OCI-LY7 (cell line): ENCODE measurements at regions not wholly inside any gene's neighbourhood (a gene's known extent, or its start where the extent isn't known, plus 50 kb on each side); places are given as distances from the start of the nearest gene placed in this dataset.

Experiments
- BruUV-seq: library from RNA; stranded (reverse); fragments of 400-500 nt; replicated peaks from 2 replicates; lab custom pipeline; 2021; lab: Mats Ljungman, UMichigan
- CTCF ChIA-PET: fragments of 300-600 bp; sonication (Branson Sonifier 250); formaldehyde crosslinking; loops from one replicate; lab custom pipeline; 2022; ENCODE audit warnings: antibody characterized with exemption; ENCODE audit not compliant: unreplicated experiment; lab: Charles Lee
- POLR2A ChIA-PET: fragments of 300-600 bp; sonication (Branson Sonifier 250); formaldehyde crosslinking; loops from one replicate; lab custom pipeline; 2022; ENCODE audit warnings: antibody characterized with exemption; lab: Charles Lee
- DNase-seq: peaks from one replicate; pipeline ENCODE4 v3.0.0-alpha.2; 2015; ENCODE audit warnings: low spot score
- H2AFZ ChIP-seq: fragments of 200-600 bp; sonication (generic), shearing (Covaris generic); 2 replicates; pipeline ENCODE4 v1.6.1; 2014; ENCODE audit warnings: mild to moderate bottlenecking, antibody characterized with exemption, low read length, moderate library complexity
- H3K27ac ChIP-seq: fragments of 200-600 bp; sonication (generic); 2 replicates; pipeline ENCODE4 v1.5.1; 2014; ENCODE audit warnings: mixed run types, low read depth, mild to moderate bottlenecking, moderate library complexity, low read length, inconsistent platforms; ENCODE audit not compliant: poor library complexity, severe bottlenecking
- H3K36me3 ChIP-seq: fragments of 200-600 bp; sonication (generic); 2 replicates; pipeline ENCODE4 v1.6.1; 2014; ENCODE audit warnings: mild to moderate bottlenecking, antibody characterized with exemption, low read length, moderate library complexity, mixed read lengths; ENCODE audit not compliant: insufficient read depth
- H3K4me1 ChIP-seq: fragments of 200-600 bp; sonication (generic); 2 replicates; pipeline ENCODE4 v1.5.1; 2014; ENCODE audit warnings: mild to moderate bottlenecking, low read length; ENCODE audit not compliant: insufficient read depth, poor library complexity, severe bottlenecking
- H3K4me2 ChIP-seq: fragments of 200-600 bp; sonication (generic); 2 replicates; pipeline ENCODE4 v1.6.1; 2014; ENCODE audit warnings: mild to moderate bottlenecking, low read length
- H3K4me3 ChIP-seq: fragments of 200-600 bp; sonication (generic); 2 replicates; pipeline ENCODE4 v1.5.1; 2014; ENCODE audit warnings: mild to moderate bottlenecking, low read depth, low read length; ENCODE audit not compliant: poor library complexity, severe bottlenecking
- H3K79me2 ChIP-seq: fragments of 200-600 bp; sonication (generic); 2 replicates; pipeline ENCODE4 v1.6.1; 2016; ENCODE audit warnings: low read depth, mild to moderate bottlenecking, low read length, moderate library complexity, mixed read lengths; ENCODE audit not compliant: insufficient read depth
- H3K9me2 ChIP-seq: fragments of 200-600 bp; sonication (generic); 2 replicates; pipeline ENCODE4 v1.6.1; 2016; ENCODE audit warnings: mild to moderate bottlenecking, low read length, mixed read lengths; ENCODE audit not compliant: insufficient read depth
- H3K9me3 ChIP-seq: fragments of 200-600 bp; sonication (generic); 2 replicates; pipeline ENCODE4 v1.6.1; 2014; ENCODE audit warnings: mild to moderate bottlenecking, mixed run types, low read length, mixed read lengths
- H4K20me1 ChIP-seq: fragments of 200-600 bp; sonication (generic); 2 replicates; pipeline ENCODE4 v1.6.1; 2014; ENCODE audit warnings: mild to moderate bottlenecking, antibody characterized with exemption, low read length, moderate library complexity, mixed read lengths; ENCODE audit not compliant: insufficient read depth
- EZH2phosphoT487 ChIP-seq: fragments of 200-600 bp; sonication (generic); IDR thresholded peaks from 2 replicates; pipeline ENCODE4 v1.6.1; 2018; ENCODE audit warnings: low read depth, borderline replicate concordance, mild to moderate bottlenecking, mixed run types, antibody characterized with exemption, low read length, moderate library complexity, mixed read lengths
- intact Hi-C: fragments of 100-400 bp; cut with micrococcal nuclease; formaldehyde crosslinking; loops from one replicate; pipeline ENCODE4 v1.10.0; 2022; ENCODE audit not compliant: unreplicated experiment
- TF ChIP-seq, protein P1 (sequence below): fragments of 200-600 bp; sonication (generic); conservative IDR thresholded peaks from 2 replicates; pipeline ENCODE4 v1.5.1; 2014; ENCODE audit warnings: mild to moderate bottlenecking, antibody characterized with exemption, low read length, moderate library complexity, mixed read lengths

DNA sequence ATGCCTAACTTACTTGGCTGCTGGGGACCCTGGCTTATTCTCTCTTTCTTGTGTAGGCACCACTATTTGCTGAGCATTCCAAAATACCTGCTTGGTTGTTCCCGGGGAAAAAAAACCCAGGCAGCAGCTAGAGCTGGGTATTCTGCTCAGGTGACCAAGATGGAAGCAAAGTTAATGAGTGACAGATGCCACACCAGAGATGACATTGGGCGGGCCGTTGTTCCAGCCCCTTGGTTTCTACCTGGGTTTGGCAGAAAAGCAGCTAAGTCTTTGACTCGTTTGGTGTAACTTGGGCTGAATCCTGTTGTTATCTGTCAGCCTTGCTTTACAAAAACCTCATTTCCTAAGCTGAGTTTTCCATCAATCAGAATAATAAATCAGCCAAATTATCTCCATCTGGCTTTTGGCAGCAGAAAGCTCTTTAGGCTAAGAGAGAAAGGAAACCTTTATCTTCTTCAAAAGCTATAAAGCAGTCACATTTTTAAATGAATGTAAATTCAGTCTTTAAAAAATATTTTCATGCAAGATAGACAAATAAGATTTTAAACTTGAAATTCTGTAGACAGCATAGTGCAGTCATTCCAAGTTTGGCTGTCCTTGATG lies 202.0 kb upstream of the GMDS start:
- H4K20me1 ChIP-seq: no peaks in the 10 kb centered on the region; the same call in 1 of the 2 replicates
- H3K9me3 ChIP-seq: no peaks in the 10 kb centered on the region
- no peak for TF ChIP-seq EZH2phosphoT487
- TF ChIP-seq, protein P1, sequence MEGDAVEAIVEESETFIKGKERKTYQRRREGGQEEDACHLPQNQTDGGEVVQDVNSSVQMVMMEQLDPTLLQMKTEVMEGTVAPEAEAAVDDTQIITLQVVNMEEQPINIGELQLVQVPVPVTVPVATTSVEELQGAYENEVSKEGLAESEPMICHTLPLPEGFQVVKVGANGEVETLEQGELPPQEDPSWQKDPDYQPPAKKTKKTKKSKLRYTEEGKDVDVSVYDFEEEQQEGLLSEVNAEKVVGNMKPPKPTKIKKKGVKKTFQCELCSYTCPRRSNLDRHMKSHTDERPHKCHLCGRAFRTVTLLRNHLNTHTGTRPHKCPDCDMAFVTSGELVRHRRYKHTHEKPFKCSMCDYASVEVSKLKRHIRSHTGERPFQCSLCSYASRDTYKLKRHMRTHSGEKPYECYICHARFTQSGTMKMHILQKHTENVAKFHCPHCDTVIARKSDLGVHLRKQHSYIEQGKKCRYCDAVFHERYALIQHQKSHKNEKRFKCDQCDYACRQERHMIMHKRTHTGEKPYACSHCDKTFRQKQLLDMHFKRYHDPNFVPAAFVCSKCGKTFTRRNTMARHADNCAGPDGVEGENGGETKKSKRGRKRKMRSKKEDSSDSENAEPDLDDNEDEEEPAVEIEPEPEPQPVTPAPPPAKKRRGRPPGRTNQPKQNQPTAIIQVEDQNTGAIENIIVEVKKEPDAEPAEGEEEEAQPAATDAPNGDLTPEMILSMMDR: no peak
- no peak overlapping the region for H3K4me2 ChIP-seq
- no peak overlapping the region for H2AFZ ChIP-seq
- H3K4me1 ChIP-seq: no peaks in the 10 kb centered on the region
- H3K27ac ChIP-seq: no peak overlapping the region
- no TSS peak for BruUV-seq
- ChIA-PET POLR2A (no interaction called here), CTCF (no interaction called here)
- no peak for DNase-seq
- no peaks in the 10 kb centered on the region for H3K36me3 ChIP-seq
- H3K4me3 ChIP-seq: no peak overlapping the region
- no peaks in the 10 kb centered on the region for H3K79me2 ChIP-seq
- H3K9me2 ChIP-seq: no peaks in the 10 kb centered on the region
- intact Hi-C loops: loop anchor here (10.0 kb wide), 1 partner anchor 843 kb away; the partner anchor contains the start of gene FOXC1

DNA sequence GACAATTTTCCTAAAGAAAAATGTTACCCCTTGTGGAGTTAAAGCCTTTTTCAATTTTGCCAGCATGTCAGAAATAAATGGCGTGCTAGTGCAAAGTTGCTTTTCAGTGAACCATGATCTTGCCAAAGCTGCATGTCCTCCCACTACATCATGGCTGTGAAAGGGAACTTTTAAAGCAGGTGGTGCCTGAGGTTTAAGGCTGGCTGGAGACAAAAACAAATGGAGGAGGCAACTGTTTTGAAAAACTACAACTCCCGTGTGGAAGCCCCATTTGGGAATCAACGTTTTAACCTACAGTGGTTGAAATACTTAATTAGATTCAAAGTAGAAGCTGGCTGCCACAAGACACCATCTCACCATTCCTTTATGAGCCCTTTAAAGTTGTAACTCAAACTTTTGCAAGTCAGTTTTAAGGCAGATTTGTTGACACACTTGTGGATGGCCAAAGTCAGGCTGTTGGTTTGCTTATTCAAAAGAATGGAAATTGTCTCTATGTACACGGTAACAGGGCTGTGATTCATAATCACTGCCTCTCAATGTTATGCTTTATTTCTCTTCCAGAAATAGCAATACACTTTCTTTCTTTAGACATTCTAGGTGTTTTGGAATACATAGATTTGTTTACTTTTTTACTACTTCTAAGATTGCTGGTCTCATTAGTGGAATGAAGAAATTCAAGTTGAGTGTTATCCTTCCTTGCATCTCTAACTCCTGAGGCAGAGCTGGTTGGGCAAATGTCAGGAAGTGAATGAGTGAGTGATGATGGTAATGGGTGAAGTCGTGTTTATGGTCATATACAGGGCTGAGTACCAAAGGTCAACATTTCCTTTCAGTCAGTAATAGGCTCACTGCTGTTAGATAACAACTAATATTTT lies 196.4 kb upstream of the GMDS start:
- intact Hi-C loops: loop anchor here (10.0 kb wide), 1 partner anchor 837 kb away; the partner anchor contains the start of gene FOXC1
- no peaks in the 10 kb centered on the region for H3K36me3 ChIP-seq
- no peak for TF ChIP-seq EZH2phosphoT487
- TF ChIP-seq, protein P1: no peak
- H2AFZ ChIP-seq: no peak overlapping the region
- H3K4me3 ChIP-seq: no peak overlapping the region
- no peaks in the 10 kb centered on the region for H3K4me1 ChIP-seq
- H3K27ac ChIP-seq: no peak overlapping the region
- H3K9me3 ChIP-seq: no peaks in the 10 kb centered on the region
- ChIA-PET CTCF (no interaction called here), POLR2A (no interaction called here)
- BruUV-seq: no TSS peak
- DNase-seq: no peak
- no peaks in the 10 kb centered on the region for H3K9me2 ChIP-seq
- H3K79me2 ChIP-seq: no peaks in the 10 kb centered on the region
- no peak overlapping the region for H3K4me2 ChIP-seq
- no peaks in the 10 kb centered on the region for H4K20me1 ChIP-seq
